AG10803 (cell line): ENCODE measurements at regions not wholly inside any gene's neighbourhood (a gene's known extent, or its start where the extent isn't known, plus 50 kb on each side); places are given as distances from the start of the nearest gene placed in this dataset.

Experiments used
- DNase-seq: peaks from one replicate; pipeline ENCODE4 v3.0.0; 2010; ENCODE audit warnings: low read depth
- H3K4me3 ChIP-seq: 2 replicates; pipeline ENCODE4 v1.5.1; 2011; ENCODE audit warnings: mild to moderate bottlenecking, low read length, control low read depth
- CTCF ChIP-seq: conservative IDR thresholded peaks from 2 replicates; pipeline ENCODE4 v1.5.1; 2011; ENCODE audit warnings: mild to moderate bottlenecking, low read length, control low read depth, inconsistent platforms

DNA sequence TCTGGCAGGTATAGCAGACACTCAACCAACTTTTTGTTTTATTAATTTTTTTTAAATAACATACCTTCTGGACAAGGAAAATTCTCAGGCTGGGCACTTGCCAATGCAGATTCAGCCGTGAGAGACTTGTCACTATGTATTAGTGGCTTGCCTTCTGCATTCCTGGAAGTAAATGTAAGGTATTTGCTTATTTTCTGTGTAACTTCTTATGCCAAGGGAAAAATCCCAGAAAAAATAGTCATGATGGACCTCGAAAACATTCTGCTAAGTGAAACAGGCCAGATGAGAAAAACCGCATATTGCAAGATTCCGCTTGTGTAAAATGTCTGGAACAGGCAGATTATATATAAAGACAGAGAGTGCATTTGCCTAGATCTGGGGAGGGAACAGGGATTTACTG is 260.3 kb upstream of the DAPK1 start:
- peak; percentile 72 for DNase-seq
- TF ChIP-seq CTCF = no peak
- no peak overlapping the region for H3K4me3 ChIP-seq

DNA sequence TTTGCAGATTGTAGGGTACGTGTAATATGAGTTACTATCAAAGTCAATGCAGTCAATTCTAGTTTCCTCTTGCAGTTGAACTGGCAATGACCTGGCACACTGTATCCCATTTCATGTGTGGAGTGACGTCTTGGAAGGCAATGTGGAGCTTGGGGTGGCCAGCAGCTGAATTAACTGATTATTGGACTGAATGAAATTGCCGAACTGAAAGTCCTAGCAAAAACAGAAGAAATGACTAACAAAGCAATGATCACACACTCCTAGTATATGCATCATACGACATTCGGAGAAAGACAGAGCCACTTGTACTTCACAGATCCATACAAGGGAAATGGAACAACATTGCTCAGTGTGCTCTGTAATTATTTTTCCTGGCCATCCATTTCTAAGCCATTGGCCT is 259.1 kb upstream of the DAPK1 start:
- no peak for DNase-seq
- no peak overlapping the region for H3K4me3 ChIP-seq
- TF ChIP-seq CTCF = no peak

GRCh38 chr9:87239312-87239711 is 258.4 kb upstream of the DAPK1 start:
- TF ChIP-seq CTCF = no peak
- H3K4me3 ChIP-seq = no peak overlapping the region
- no peak for DNase-seq

DNA sequence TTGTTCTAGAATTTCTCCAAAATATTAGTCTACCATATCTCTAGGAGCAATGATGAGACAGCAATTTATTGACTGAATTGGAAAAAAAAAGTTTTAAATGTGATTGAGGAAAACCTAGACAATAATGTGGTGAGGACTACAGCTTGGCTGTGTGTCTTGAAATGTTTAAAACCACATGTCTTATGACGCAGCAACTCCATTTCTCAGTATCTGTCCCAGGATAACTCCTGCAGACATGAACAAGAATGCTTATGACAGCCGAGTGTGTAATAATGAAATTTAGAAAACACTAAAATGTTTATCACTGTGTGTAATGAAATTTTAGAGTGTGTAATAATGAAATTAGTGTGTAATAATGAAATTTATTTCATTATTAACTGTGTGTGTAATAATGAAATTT is 254.1 kb upstream of the DAPK1 start:
- no peak for TF ChIP-seq CTCF
- H3K4me3 ChIP-seq = no peak overlapping the region
- DNase-seq = peak; percentile 62

DNA sequence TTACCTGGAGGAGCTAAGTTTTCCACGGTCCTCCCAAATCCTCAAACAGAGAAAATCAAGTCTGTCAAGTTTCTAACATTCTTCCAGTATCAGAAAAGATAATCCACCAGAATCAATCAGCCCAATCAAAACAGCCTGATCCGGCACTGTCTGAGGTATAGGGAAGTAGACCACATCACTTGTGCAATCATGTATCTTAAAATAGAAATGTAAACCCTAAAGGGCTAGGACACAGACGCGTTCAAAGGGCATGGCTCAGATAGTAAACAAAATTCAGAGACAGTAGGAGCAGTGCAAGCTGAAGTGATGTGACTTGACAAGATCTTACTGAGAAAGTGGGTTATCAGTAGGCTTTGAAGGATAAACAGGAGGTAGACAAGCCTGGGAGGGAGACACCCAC is 252.4 kb upstream of the DAPK1 start:
- TF ChIP-seq CTCF = no peak
- DNase-seq = no peak
- H3K4me3 ChIP-seq = no peak overlapping the region

DNA sequence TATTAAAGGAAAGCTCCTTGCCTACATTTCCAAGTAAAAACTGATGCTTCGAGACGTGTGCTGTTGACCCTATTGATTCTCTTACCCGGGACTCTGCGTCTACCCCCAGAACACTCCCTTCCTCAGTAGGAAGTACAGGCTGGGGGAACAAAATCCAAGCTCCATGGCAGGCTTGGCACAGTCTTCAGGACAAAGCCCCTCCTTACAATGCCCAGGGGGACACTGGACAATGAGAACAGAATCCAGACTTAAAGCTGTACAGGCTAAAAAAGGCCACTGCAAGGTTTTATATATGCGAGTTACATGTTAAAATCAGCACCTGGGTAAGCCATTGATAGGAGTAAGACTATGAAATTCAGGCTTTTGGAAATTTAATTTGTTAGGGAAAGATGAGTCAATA is 250.6 kb upstream of the DAPK1 start:
- H3K4me3 ChIP-seq = no peak overlapping the region
- DNase-seq = no peak
- TF ChIP-seq CTCF = no peak

DNA sequence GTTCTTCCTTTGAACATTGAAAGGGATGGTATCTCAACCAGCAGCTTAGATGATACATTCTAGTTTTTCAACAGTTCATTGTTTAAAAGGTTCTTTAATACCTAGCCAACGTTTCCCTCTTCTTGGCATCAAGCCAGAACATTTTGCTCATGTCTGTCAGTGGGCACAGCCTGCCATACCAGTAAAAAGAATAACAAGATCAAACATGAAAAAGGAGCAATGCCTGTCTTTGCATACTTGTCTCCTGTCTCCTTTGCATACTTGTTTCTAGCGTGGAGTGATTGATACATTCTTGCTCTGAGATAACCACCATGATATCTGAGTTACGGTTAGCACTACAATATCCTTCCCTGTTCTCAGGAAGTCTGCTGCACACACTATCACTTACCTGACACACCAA is 248.6 kb upstream of the DAPK1 start:
- no peak overlapping the region for H3K4me3 ChIP-seq
- TF ChIP-seq CTCF = no peak
- DNase-seq = no peak
